Uterus (tissue), 3 donors: ENCODE measurements at regions not wholly inside any gene's neighbourhood (a gene's known extent, or its start where the extent isn't known, plus 50 kb on each side); places are given as distances from the start of the nearest gene placed in this dataset.

Experiments
- DNase-seq, 2 donors: peaks; one replicate each; pipeline ENCODE4 v3.0.0-alpha.2; 2019 to 2020
- H3K27ac ChIP-seq, 2 donors: fragments of 200-600 bp; sonication (generic); 1 replicate in 1 of 2; 2 replicates in 1 of 2; pipeline ENCODE4 v1.5.1; 2016 to 2018
- H3K27me3 ChIP-seq, 2 donors: fragments of 200-600 bp; sonication (generic); one replicate each; pipeline ENCODE4 v1.5.1; 2018 to 2019; ENCODE audit warnings: control low read depth in 1 of 2
- H3K36me3 ChIP-seq, 2 donors: fragments of 200-600 bp; sonication (generic); one replicate each; pipeline ENCODE4 v1.5.1; 2019; ENCODE audit warnings: control low read depth in 1 of 2
- H3K4me1 ChIP-seq, 2 donors: fragments of 200-600 bp; sonication (generic); one replicate each; pipeline ENCODE4 v1.5.1; 2018 to 2019; ENCODE audit warnings: control low read depth in 1 of 2
- H3K4me3 ChIP-seq, 2 donors: fragments of 200-600 bp; sonication (generic); 1 replicate in 1 of 2; 2 replicates in 1 of 2; pipeline ENCODE4 v1.5.1; 2018 to 2019; ENCODE audit warnings: mild to moderate bottlenecking in 1 of 2
- H3K9me3 ChIP-seq, 2 donors: fragments of 200-600 bp; sonication (generic); one replicate each; pipeline ENCODE4 v1.5.1; 2019; ENCODE audit warnings: control low read depth in 1 of 2
- POLR2A ChIP-seq, 2 donors: fragments of 450-650 bp; IDR thresholded peaks; one replicate each; pipeline ENCODE4 v1.6.1; 2016; ENCODE audit warnings: antibody characterized with exemption in 2 of 2, mild to moderate bottlenecking in 1 of 2, moderate library complexity in 1 of 2
- intact Hi-C: fragments of 100-400 bp; cut with DNase I; formaldehyde crosslinking; loops from one replicate; pipeline ENCODE4 v1.15.1; 2023; ENCODE audit warnings: low total_unique reads
- TF ChIP-seq, protein P1 (sequence below), 4 experiments: fragments of 200-600 bp in 2 of 4; fragments of 450-650 bp in 2 of 4; sonication (generic) in 2 of 4; IDR thresholded peaks; one replicate each; pipeline ENCODE4 v1.5.1; 2016 to 2019; ENCODE audit warnings: antibody characterized with exemption in 4 of 4, mild to moderate bottlenecking in 2 of 4, moderate library complexity in 1 of 4
- donor health status: DM: yes; HTN: yes; CAD: no.

DNA sequence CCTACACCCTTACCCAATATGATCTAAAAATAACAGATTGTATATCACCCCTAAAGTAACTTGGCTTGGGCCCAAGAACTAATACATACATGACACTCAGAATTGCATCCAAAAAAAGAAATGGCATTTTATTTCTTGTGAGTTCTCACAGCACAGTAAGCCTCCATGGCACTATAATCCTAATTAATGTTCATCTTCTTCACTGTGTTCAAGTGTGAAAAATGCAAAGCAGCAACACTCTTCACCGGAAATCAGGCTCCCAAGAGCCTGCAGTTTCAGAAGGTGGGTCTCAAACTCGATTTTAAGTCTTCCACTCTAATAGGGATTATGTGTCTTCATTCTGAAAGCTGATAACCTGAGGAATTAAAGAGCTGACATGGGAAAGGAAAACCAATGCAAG lies 142.8 kb upstream of the TSC22D2 start:
- no peaks in the 10 kb centered on the region for H3K4me1 ChIP-seq
- TF ChIP-seq, protein P1, sequence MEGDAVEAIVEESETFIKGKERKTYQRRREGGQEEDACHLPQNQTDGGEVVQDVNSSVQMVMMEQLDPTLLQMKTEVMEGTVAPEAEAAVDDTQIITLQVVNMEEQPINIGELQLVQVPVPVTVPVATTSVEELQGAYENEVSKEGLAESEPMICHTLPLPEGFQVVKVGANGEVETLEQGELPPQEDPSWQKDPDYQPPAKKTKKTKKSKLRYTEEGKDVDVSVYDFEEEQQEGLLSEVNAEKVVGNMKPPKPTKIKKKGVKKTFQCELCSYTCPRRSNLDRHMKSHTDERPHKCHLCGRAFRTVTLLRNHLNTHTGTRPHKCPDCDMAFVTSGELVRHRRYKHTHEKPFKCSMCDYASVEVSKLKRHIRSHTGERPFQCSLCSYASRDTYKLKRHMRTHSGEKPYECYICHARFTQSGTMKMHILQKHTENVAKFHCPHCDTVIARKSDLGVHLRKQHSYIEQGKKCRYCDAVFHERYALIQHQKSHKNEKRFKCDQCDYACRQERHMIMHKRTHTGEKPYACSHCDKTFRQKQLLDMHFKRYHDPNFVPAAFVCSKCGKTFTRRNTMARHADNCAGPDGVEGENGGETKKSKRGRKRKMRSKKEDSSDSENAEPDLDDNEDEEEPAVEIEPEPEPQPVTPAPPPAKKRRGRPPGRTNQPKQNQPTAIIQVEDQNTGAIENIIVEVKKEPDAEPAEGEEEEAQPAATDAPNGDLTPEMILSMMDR (IDR thresholded peaks at IDR 0.05) = no peak
- TF ChIP-seq POLR2A (IDR thresholded peaks at IDR 0.05) = no peak
- H3K4me3 ChIP-seq = no peak overlapping the region
- H3K27ac ChIP-seq = no peak overlapping the region
- H3K9me3 ChIP-seq = no peaks in the 10 kb centered on the region
- intact Hi-C loops = no loop called here
- no peak for DNase-seq
- H3K36me3 ChIP-seq = no peaks in the 10 kb centered on the region
- H3K27me3 ChIP-seq = no peaks in the 10 kb centered on the region

DNA sequence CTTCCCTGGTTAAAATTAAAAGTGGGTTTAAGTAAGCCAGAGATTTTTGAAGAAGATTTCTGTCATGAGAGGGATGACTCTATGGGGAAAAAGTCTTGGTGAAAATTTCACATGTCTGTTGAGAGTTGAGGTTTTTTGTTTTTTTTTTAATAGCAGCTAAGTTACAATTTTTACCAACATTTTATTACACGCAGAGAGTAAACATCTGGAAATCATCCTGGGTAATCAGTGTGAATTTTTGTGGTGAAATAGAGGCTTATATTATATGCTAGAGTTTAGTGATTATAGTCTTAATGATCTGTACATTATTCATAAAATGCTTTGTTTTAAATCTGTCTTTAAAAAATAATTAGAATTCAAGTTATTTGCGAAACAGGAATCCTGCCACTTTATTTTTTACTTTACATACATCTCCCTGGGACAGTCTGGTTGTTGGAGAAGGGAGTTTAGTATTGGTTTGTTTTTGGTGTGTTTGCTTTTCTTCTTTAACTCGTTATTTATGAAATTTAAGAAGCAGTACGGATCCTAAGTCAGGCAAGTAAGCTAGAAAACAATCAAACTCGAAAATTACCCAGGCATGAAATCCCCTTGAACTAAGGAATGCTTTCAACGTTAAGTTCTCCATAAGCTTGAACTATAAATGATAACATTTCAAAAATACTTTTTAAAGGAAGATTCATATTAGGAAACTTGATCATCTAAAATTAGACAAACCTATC lies 143.4 kb upstream of the TSC22D2 start:
- Histone ChIP-seq H3K27me3 (no peaks in the 10 kb centered on the region), H3K27ac (no peak overlapping the region), H3K9me3 (no peaks in the 10 kb centered on the region), H3K36me3 (no peaks in the 10 kb centered on the region), H3K4me1 (no peaks in the 10 kb centered on the region), H3K4me3 (no peak overlapping the region)
- no peak for DNase-seq
- TF ChIP-seq, protein P1 (IDR thresholded peaks at IDR 0.05) = no peak
- no peak for TF ChIP-seq POLR2A (IDR thresholded peaks at IDR 0.05)
- intact Hi-C loops = no loop called here

DNA sequence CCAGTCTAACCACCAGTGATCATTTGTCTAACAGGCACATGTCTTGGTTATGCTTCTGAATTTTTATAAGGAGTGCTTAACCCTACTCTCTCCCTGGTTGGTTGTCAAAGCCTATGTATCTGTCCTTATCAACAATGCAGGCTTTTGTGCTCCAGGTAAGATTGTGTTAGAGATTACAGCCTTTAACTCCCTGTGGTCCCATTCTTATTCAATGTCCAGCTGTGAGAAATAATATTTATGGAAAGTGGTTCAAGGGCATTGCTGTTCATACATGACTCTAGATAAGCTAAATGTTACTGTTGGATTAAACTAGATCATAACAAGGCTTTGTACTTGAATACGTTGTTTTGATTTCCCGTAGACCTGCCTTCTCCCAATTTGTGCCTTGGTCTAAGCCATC lies 146.1 kb upstream of the TSC22D2 start:
- intact Hi-C loops = no loop called here
- Histone ChIP-seq H3K27ac (no peak overlapping the region), H3K27me3 (no peaks in the 10 kb centered on the region), H3K36me3 (no peaks in the 10 kb centered on the region), H3K9me3 (no peaks in the 10 kb centered on the region), H3K4me3 (no peak overlapping the region), H3K4me1 (no peaks in the 10 kb centered on the region)
- TF ChIP-seq, protein P1 (IDR thresholded peaks at IDR 0.05) = no peak
- no peak for TF ChIP-seq POLR2A (IDR thresholded peaks at IDR 0.05)
- DNase-seq = no peak

DNA sequence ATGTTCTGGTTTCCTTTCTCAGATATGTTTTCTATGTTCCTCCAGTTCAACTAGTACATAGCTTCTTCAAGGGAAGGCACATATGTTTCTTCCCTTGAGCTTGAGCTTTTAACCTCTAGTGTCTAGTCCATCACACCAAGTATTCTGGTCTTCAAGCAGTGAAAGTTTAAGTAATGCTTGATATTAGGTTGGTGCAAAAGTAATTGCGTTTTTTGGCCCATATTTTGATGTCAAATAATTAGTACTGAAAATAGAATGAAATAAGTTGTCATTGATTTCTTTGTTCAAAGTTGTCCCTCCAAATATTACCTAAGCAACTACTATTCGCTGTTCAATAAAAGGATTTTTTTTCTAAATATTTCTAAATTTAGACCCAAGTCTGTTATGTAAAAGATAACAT lies 146.7 kb upstream of the TSC22D2 start:
- intact Hi-C loops = no loop called here
- no peaks in the 10 kb centered on the region for H3K36me3 ChIP-seq

DNA sequence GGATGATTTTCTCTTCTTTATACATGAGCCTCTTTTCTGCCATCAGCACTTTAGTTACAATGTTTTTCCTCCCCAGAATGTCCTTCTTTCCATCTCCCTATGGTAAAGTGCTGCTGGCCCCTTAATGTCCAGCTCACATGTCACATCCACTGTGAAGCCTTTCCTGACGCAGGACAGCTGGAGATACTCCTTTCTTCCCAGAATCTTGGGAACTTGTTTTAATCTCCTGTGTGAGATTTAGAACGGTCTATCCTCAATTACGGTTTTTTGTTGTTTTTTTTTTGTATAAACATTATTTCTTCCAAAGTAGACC lies 147.7 kb upstream of the TSC22D2 start:
- H3K9me3 ChIP-seq = no peaks in the 10 kb centered on the region
- H3K4me1 ChIP-seq = no peaks in the 10 kb centered on the region
- intact Hi-C loops = no loop called here
- TF ChIP-seq, protein P1 (IDR thresholded peaks at IDR 0.05) = no peak
- no peak for TF ChIP-seq POLR2A (IDR thresholded peaks at IDR 0.05)
- H3K4me3 ChIP-seq = no peak overlapping the region
- no peak overlapping the region for H3K27ac ChIP-seq
- H3K36me3 ChIP-seq = no peaks in the 10 kb centered on the region
- DNase-seq = no peak
- no peaks in the 10 kb centered on the region for H3K27me3 ChIP-seq

More for the DNA sequence above, 146.7 kb upstream of the TSC22D2 start:
- no peak for DNase-seq
- no peaks in the 10 kb centered on the region for H3K9me3 ChIP-seq
- H3K27ac ChIP-seq = no peak overlapping the region
- no peaks in the 10 kb centered on the region for H3K4me1 ChIP-seq
- TF ChIP-seq, protein P1 (IDR thresholded peaks at IDR 0.05) = no peak
- no peak for TF ChIP-seq POLR2A (IDR thresholded peaks at IDR 0.05)
- H3K4me3 ChIP-seq = no peak overlapping the region
- H3K27me3 ChIP-seq = no peaks in the 10 kb centered on the region
